Stimulated activated naive B cell treated with anti-CD40 and anti-IgM and Interleukin-4, amounts not matched to agents 10 μg/mL and 1 μg/mL and 100 μg/mL, for 72 hours (primary cell): ENCODE measurements at regions not wholly inside any gene's neighbourhood (a gene's known extent, or its start where the extent isn't known, plus 50 kb on each side); places are given as distances from the start of the nearest gene placed in this dataset.

Experiments used
- ATAC-seq, 2 donors: fragments of 150-1000 bp; cut with Tn5 transposase; replicated peaks; 2 replicates each; pipeline ENCODE4 v1.10.0; 2021; ENCODE audit warnings: moderate library complexity in 1 of 2
- DNase-seq: peaks from one replicate; pipeline ENCODE4 v3.0.0; 2021
- H3K27ac Mint-ChIP-seq: one replicate; pipeline ENCODE4 v1.8.0; 2022; ENCODE audit warnings: mild to moderate bottlenecking, mixed read lengths
- H3K27me3 Mint-ChIP-seq, 2 donors: one replicate each; pipeline ENCODE4 v1.8.0; 2022; ENCODE audit warnings: mixed read lengths in 2 of 2
- H3K36me3 Mint-ChIP-seq, 2 donors: one replicate each; pipeline ENCODE4 v1.8.0; 2022; ENCODE audit warnings: mixed read lengths in 2 of 2, mild to moderate bottlenecking in 1 of 2
- H3K4me1 Mint-ChIP-seq, 2 donors: one replicate each; pipeline ENCODE4 v1.8.0; 2022; ENCODE audit warnings: mixed read lengths in 2 of 2, mild to moderate bottlenecking in 1 of 2
- H3K4me3 Mint-ChIP-seq, 2 donors: one replicate each; pipeline ENCODE4 v1.8.0; 2022; ENCODE audit warnings: mild to moderate bottlenecking in 2 of 2, mixed read lengths in 2 of 2, moderate library complexity in 1 of 2
- H3K9me3 Mint-ChIP-seq, 2 donors: one replicate each; pipeline ENCODE4 v1.8.0; 2022; ENCODE audit warnings: mixed read lengths in 2 of 2, mild to moderate bottlenecking in 1 of 2

- no peak for ATAC-seq
- Mint-ChIP-seq H3K9me3 (peaks cover 0 to 4% of the 10 kb centered on the region in 2 donors), H3K36me3 (no peaks in the 10 kb centered on the region), H3K27ac (no peak overlapping the region), H3K4me1 (no peaks in the 10 kb centered on the region), H3K4me3 (no peak overlapping the region), H3K27me3 (no peaks in the 10 kb centered on the region)
- no peak for DNase-seq
Measured at GRCh38 chr4:17182888-17183287, 284.4 kb upstream of the LDB2 start.

GRCh38 chr4:17174751-17175150 lies 276.3 kb upstream of the LDB2 start:
- H3K27ac Mint-ChIP-seq, result no peak overlapping the region
- DNase-seq (no peak), ATAC-seq (no peak)
- peaks cover 0 to 3% of the 10 kb centered on the region in 2 donors for H3K9me3 Mint-ChIP-seq
- no peaks in the 10 kb centered on the region for H3K36me3 Mint-ChIP-seq
- H3K4me1 Mint-ChIP-seq, result no peaks in the 10 kb centered on the region
- H3K4me3 Mint-ChIP-seq, result no peak overlapping the region
- no peaks in the 10 kb centered on the region for H3K27me3 Mint-ChIP-seq

- H3K4me1 Mint-ChIP-seq, result no peaks in the 10 kb centered on the region
- no peak for ATAC-seq
- no peak overlapping the region for H3K4me3 Mint-ChIP-seq
- no peak overlapping the region for H3K27ac Mint-ChIP-seq
- H3K36me3 Mint-ChIP-seq, result no peaks in the 10 kb centered on the region
- no peaks in the 10 kb centered on the region for H3K27me3 Mint-ChIP-seq
- peaks cover 0 to 3% of the 10 kb centered on the region in 2 donors for H3K9me3 Mint-ChIP-seq
- DNase-seq, result no peak
Measured at GRCh38 chr4:17173300-17173699, 274.9 kb upstream of the LDB2 start.

GRCh38 chr4:17170131-17170530 lies 271.7 kb upstream of the LDB2 start:
- H3K36me3 Mint-ChIP-seq, result no peaks in the 10 kb centered on the region
- ATAC-seq, result no peak
- no peak for DNase-seq
- H3K9me3 Mint-ChIP-seq, result peaks cover 0 to 1% of the 10 kb centered on the region in 2 donors
- no peak overlapping the region for H3K27ac Mint-ChIP-seq
- H3K4me1 Mint-ChIP-seq, result no peaks in the 10 kb centered on the region
- no peaks in the 10 kb centered on the region for H3K27me3 Mint-ChIP-seq
- no peak overlapping the region for H3K4me3 Mint-ChIP-seq

GRCh38 chr4:17169699-17170098 lies 271.3 kb upstream of the LDB2 start:
- Mint-ChIP-seq H3K27me3 (no peaks in the 10 kb centered on the region), H3K9me3 (peaks cover 0 to 1% of the 10 kb centered on the region in 2 donors), H3K4me1 (no peaks in the 10 kb centered on the region), H3K36me3 (no peaks in the 10 kb centered on the region), H3K4me3 (no peak overlapping the region), H3K27ac (no peak overlapping the region)
- no peak for ATAC-seq
- DNase-seq, result no peak

GRCh38 chr4:17168571-17168970 lies 270.1 kb upstream of the LDB2 start:
- Mint-ChIP-seq H3K27ac (no peak overlapping the region), H3K4me1 (no peaks in the 10 kb centered on the region), H3K4me3 (no peak overlapping the region), H3K36me3 (no peaks in the 10 kb centered on the region), H3K9me3 (peaks cover 0 to 3% of the 10 kb centered on the region in 2 donors), H3K27me3 (no peaks in the 10 kb centered on the region)
- no peak for ATAC-seq
- DNase-seq, result no peak

- H3K4me3 Mint-ChIP-seq, result no peak overlapping the region
- DNase-seq (no peak), ATAC-seq (no peak)
- H3K36me3 Mint-ChIP-seq, result no peaks in the 10 kb centered on the region
- no peak overlapping the region for H3K27ac Mint-ChIP-seq
- no peaks in the 10 kb centered on the region for H3K27me3 Mint-ChIP-seq
- H3K4me1 Mint-ChIP-seq, result no peaks in the 10 kb centered on the region
- H3K9me3 Mint-ChIP-seq, result peaks cover under 1 to 9% of the 10 kb centered on the region in 2 donors
Measured at GRCh38 chr4:17166954-17167353, 268.5 kb upstream of the LDB2 start.

GRCh38 chr4:17165286-17165685 lies 266.8 kb upstream of the LDB2 start:
- ATAC-seq, result no peak
- Mint-ChIP-seq H3K9me3 (peaks cover 9 to 13% of the 10 kb centered on the region in 2 donors), H3K4me1 (no peaks in the 10 kb centered on the region), H3K4me3 (no peak overlapping the region), H3K36me3 (no peaks in the 10 kb centered on the region), H3K27me3 (no peaks in the 10 kb centered on the region), H3K27ac (no peak overlapping the region)
- no peak for DNase-seq

GRCh38 chr4:17164666-17165065 lies 266.2 kb upstream of the LDB2 start:
- H3K4me1 Mint-ChIP-seq, result no peaks in the 10 kb centered on the region
- ATAC-seq (no peak), DNase-seq (no peak)
- no peaks in the 10 kb centered on the region for H3K27me3 Mint-ChIP-seq
- H3K9me3 Mint-ChIP-seq, result peaks cover 13 to 14% of the 10 kb centered on the region in 2 donors
- H3K27ac Mint-ChIP-seq, result no peak overlapping the region
- H3K4me3 Mint-ChIP-seq, result no peak overlapping the region
- no peaks in the 10 kb centered on the region for H3K36me3 Mint-ChIP-seq

GRCh38 chr4:17163156-17163771 lies 264.8 kb upstream of the LDB2 start:
- Mint-ChIP-seq H3K27ac (no peak overlapping the region), H3K27me3 (no peaks in the 10 kb centered on the region), H3K9me3 (peaks cover 16 to 18% of the 10 kb centered on the region in 2 donors), H3K4me3 (no peak overlapping the region), H3K36me3 (no peaks in the 10 kb centered on the region), H3K4me1 (no peaks in the 10 kb centered on the region)
- no peak for ATAC-seq
- no peak for DNase-seq

- Mint-ChIP-seq H3K27ac (no peak overlapping the region), H3K4me3 (no peak overlapping the region), H3K36me3 (no peaks in the 10 kb centered on the region), H3K4me1 (no peaks in the 10 kb centered on the region), H3K27me3 (no peaks in the 10 kb centered on the region), H3K9me3 (peaks cover 10 to 23% of the 10 kb centered on the region in 2 donors)
- DNase-seq (no peak), ATAC-seq (no peak)
Measured at GRCh38 chr4:17157304-17157703, 258.9 kb upstream of the LDB2 start.

- Mint-ChIP-seq H3K4me1 (no peaks in the 10 kb centered on the region), H3K27me3 (no peaks in the 10 kb centered on the region), H3K4me3 (no peak overlapping the region), H3K36me3 (no peaks in the 10 kb centered on the region), H3K9me3 (peaks cover 10 to 13% of the 10 kb centered on the region in 2 donors), H3K27ac (no peak overlapping the region)
- ATAC-seq (no peak), DNase-seq (no peak)
Measured at GRCh38 chr4:17155486-17155885, 257.0 kb upstream of the LDB2 start.

- Mint-ChIP-seq H3K27ac (no peak overlapping the region), H3K36me3 (no peaks in the 10 kb centered on the region), H3K9me3 (peaks cover 3 to 11% of the 10 kb centered on the region in 2 donors), H3K4me1 (no peaks in the 10 kb centered on the region), H3K27me3 (no peaks in the 10 kb centered on the region), H3K4me3 (no peak overlapping the region)
- no peak for DNase-seq
- ATAC-seq, result no peak
Measured at GRCh38 chr4:17153572-17153971, 255.1 kb upstream of the LDB2 start.

- Mint-ChIP-seq H3K4me3 (no peak overlapping the region), H3K4me1 (no peaks in the 10 kb centered on the region), H3K27ac (no peak overlapping the region), H3K27me3 (no peaks in the 10 kb centered on the region), H3K9me3 (peaks cover 3 to 7% of the 10 kb centered on the region in 2 donors), H3K36me3 (no peaks in the 10 kb centered on the region)
- no peak for ATAC-seq
- no peak for DNase-seq
Measured at GRCh38 chr4:17152941-17153540, 254.6 kb upstream of the LDB2 start.

GRCh38 chr4:17142232-17142711 lies 243.8 kb upstream of the LDB2 start:
- Mint-ChIP-seq H3K9me3 (peaks cover 18 to 19% of the 10 kb centered on the region in 2 donors), H3K4me1 (no peaks in the 10 kb centered on the region), H3K36me3 (no peaks in the 10 kb centered on the region), H3K27me3 (no peaks in the 10 kb centered on the region), H3K27ac (no peak overlapping the region), H3K4me3 (no peak overlapping the region)
- ATAC-seq (no peak), DNase-seq (no peak)
